Endodermal cell (in vitro differentiated cells): ENCODE measurements at regions not wholly inside any gene's neighbourhood (a gene's known extent, or its start where the extent isn't known, plus 50 kb on each side); places are given as distances from the start of the nearest gene placed in this dataset.
A peak's percentile ranks its signal among the peaks of the same experiment; 100 is the strongest.
"Not testable (repeated sequence)": the region's sequence is repeated elsewhere in the genome, so short reads cannot be mapped to it uniquely, and the experiment has no call there.

ENCODE experiments used
- DNase-seq: peaks from one replicate; pipeline ENCODE4 v3.0.0-alpha.2; 2017
- H3K27ac ChIP-seq: 2 replicates; pipeline ENCODE4 v1.5.1; 2013; ENCODE audit warnings: mild to moderate bottlenecking, low read depth, low read length, moderate library complexity
- H3K27me3 ChIP-seq: 2 replicates; pipeline ENCODE4 v1.6.1; 2013; ENCODE audit warnings: mild to moderate bottlenecking, low read length, moderate library complexity; ENCODE audit not compliant: insufficient read depth, control insufficient read depth, poor library complexity, severe bottlenecking
- H3K36me3 ChIP-seq: 2 replicates; pipeline ENCODE4 v1.7.0; 2013; ENCODE audit warnings: mild to moderate bottlenecking, low read length, moderate library complexity; ENCODE audit not compliant: control insufficient read depth, insufficient read depth
- H3K4me1 ChIP-seq: one replicate; pipeline ENCODE4 v1.7.0; 2013; ENCODE audit warnings: low read length; ENCODE audit not compliant: control insufficient read depth, insufficient read depth
- H3K4me3 ChIP-seq: 2 replicates; pipeline ENCODE4 v1.5.1; 2013; ENCODE audit warnings: mild to moderate bottlenecking, low read length, moderate library complexity
- H3K9ac ChIP-seq: 2 replicates; pipeline ENCODE4 v1.6.1; 2013; ENCODE audit warnings: mild to moderate bottlenecking, low read length, moderate library complexity; ENCODE audit not compliant: poor library complexity, severe bottlenecking; ENCODE audit errors: extremely low read depth
- H3K9me3 ChIP-seq: 2 replicates; pipeline ENCODE4 v1.6.1; 2013; ENCODE audit warnings: mild to moderate bottlenecking, low read length, moderate library complexity; ENCODE audit not compliant: control insufficient read depth
- H3K27ac Mint-ChIP-seq: 2 replicates; pipeline ENCODE4 v1.8.0; 2020; ENCODE audit warnings: mixed read lengths
- H3K27me3 Mint-ChIP-seq: 2 replicates; pipeline ENCODE4 v1.8.0; 2021; ENCODE audit warnings: mild to moderate bottlenecking, mixed read lengths; ENCODE audit not compliant: insufficient read depth
- H3K36me3 Mint-ChIP-seq: 2 replicates; pipeline ENCODE4 v1.8.0; 2020; ENCODE audit warnings: low read depth, mixed read lengths
- H3K4me1 Mint-ChIP-seq: 2 replicates; pipeline ENCODE4 v1.8.0; 2020; ENCODE audit warnings: mixed read lengths
- H3K4me3 Mint-ChIP-seq: 2 replicates; pipeline ENCODE4 v1.8.0; 2020; ENCODE audit warnings: mild to moderate bottlenecking, moderate library complexity, mixed read lengths
- H3K9me3 Mint-ChIP-seq: 2 replicates; pipeline ENCODE4 v1.8.0; 2020; ENCODE audit warnings: mild to moderate bottlenecking, mixed read lengths
- WGBS, 2 experiments: methylation state at CpG; one replicate each; pipeline versions ENCODE4 v1.1.5 to v1.1.7; 2013; ENCODE audit warnings: missing lambda C conversion rate in 2 of 2, mixed read lengths in 1 of 2; ENCODE audit not compliant: insufficient coverage in 1 of 2, insufficient read length in 1 of 2; 5-methylcytosine and 5-hydroxymethylcytosine counted together
- TF ChIP-seq, protein P1 (sequence below): fragments of 200-600 bp; sonication (generic); conservative IDR thresholded peaks from 2 replicates; pipeline ENCODE4 v1.5.0; 2021; ENCODE audit warnings: antibody characterized with exemption, mild to moderate bottlenecking

DNA sequence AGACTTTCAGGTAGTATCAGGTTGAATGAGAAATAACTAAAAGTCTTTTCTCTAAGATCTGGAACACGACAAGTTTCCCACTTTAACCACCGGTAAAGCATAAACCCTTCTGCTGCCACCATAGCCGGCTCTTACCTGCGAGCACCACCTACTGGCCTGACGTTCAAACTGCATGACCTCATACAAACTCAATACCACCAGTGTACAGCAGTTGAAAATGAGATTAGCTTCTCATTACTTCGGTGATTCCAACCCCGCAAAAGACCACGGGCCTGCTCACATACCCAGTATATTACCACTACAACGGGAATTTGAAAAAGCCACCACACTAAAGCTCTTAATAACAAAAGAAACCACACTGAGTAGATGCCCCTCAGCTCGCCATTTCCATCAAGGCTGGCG lies 1238.6 kb downstream of the TMEM121 start:
- not testable (repeated sequence) for H3K27me3 ChIP-seq, H3K27me3 Mint-ChIP-seq, DNase-seq, H3K36me3 Mint-ChIP-seq, H3K4me1 Mint-ChIP-seq, H3K4me3 ChIP-seq, H3K9ac ChIP-seq, H3K27ac Mint-ChIP-seq, H3K27ac ChIP-seq, H3K36me3 ChIP-seq, H3K4me3 Mint-ChIP-seq, H3K4me1 ChIP-seq
- peaks cover 11% of the 10 kb centered on the region for H3K9me3 ChIP-seq
- H3K9me3 Mint-ChIP-seq: peaks cover 41% of the 10 kb centered on the region
- 66% methylated on average over 9 of the region's 11 CpGs; no CpG with 5 or more reads in 1 of the 2 experiments for WGBS, 2 experiments
- TF ChIP-seq, protein P1, sequence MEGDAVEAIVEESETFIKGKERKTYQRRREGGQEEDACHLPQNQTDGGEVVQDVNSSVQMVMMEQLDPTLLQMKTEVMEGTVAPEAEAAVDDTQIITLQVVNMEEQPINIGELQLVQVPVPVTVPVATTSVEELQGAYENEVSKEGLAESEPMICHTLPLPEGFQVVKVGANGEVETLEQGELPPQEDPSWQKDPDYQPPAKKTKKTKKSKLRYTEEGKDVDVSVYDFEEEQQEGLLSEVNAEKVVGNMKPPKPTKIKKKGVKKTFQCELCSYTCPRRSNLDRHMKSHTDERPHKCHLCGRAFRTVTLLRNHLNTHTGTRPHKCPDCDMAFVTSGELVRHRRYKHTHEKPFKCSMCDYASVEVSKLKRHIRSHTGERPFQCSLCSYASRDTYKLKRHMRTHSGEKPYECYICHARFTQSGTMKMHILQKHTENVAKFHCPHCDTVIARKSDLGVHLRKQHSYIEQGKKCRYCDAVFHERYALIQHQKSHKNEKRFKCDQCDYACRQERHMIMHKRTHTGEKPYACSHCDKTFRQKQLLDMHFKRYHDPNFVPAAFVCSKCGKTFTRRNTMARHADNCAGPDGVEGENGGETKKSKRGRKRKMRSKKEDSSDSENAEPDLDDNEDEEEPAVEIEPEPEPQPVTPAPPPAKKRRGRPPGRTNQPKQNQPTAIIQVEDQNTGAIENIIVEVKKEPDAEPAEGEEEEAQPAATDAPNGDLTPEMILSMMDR: peak; percentile 55

DNA sequence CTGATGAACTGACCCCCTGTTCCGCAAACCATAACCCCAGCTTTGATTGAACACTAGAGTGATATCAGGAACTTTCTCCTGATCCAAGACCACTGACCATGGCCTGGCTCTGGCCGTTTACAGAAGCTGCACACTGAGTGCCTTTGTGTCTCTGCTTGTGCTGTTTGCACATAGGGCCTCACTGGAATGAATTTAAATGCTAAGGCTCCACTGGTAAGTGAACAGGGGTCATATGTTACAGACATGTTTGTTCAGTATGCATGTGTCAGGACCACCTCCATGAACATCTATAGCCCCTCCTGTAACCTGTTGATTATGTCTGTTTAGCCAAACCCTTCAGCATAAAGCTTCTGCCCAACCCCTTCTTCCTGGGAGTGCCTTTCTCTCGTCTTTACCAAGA lies 1239.8 kb downstream of the TMEM121 start:
- peaks cover 46% of the 10 kb centered on the region for H3K9me3 Mint-ChIP-seq
- H3K27me3 Mint-ChIP-seq: no peaks in the 10 kb centered on the region
- H3K4me1 ChIP-seq: no peaks in the 10 kb centered on the region
- H3K9me3 ChIP-seq: peaks cover 13% of the 10 kb centered on the region
- H3K4me1 Mint-ChIP-seq: no peaks in the 10 kb centered on the region
- no peak overlapping the region for H3K27ac ChIP-seq
- no peaks in the 10 kb centered on the region for H3K36me3 Mint-ChIP-seq
- no peak overlapping the region for H3K4me3 ChIP-seq
- TF ChIP-seq, protein P1: no peak
- H3K36me3 ChIP-seq: no peaks in the 10 kb centered on the region
- DNase-seq: no peak
- no peak overlapping the region for H3K9ac ChIP-seq
- H3K4me3 Mint-ChIP-seq: no peak overlapping the region
- no peaks in the 10 kb centered on the region for H3K27me3 ChIP-seq
- 49 to 67% methylated on average over 1 to 2 of the region's 3 CpGs for WGBS, 2 experiments
- no peak overlapping the region for H3K27ac Mint-ChIP-seq

DNA sequence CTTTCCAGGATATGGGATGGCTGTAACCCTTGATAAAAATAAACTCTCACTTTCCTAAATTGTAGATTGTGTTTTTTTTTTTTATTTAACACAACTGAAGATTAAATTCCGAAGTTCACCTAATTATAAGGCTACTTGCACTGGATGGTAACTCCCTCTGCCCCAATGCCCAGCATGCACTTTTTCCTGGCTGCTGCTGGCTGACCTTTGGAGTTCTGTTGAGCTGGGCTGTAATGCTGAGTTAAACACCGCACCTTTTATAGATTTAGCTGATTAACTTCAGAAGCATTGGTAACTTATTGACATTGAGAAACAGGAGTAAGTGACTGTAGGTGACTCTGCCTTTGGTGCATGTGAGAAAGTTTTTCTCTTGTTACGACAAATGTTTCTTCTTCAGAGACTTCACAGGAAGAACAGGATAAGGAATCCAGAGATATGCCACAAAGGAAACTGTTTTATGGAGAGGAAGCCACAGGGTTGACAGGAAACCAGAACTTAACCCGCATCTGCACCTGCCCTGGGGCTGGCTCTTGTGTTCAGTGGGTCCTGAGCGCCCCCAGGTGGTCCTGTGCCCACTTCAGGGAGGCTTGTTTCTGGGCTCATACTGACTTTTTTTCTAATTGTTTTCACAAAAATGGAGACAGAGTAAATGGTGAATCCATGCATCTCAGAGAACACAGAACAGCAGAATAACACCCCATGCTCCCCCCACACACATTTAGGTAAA lies 1240.3 kb downstream of the TMEM121 start:
- not testable (repeated sequence) for H3K4me1 ChIP-seq, H3K27me3 ChIP-seq

DNA sequence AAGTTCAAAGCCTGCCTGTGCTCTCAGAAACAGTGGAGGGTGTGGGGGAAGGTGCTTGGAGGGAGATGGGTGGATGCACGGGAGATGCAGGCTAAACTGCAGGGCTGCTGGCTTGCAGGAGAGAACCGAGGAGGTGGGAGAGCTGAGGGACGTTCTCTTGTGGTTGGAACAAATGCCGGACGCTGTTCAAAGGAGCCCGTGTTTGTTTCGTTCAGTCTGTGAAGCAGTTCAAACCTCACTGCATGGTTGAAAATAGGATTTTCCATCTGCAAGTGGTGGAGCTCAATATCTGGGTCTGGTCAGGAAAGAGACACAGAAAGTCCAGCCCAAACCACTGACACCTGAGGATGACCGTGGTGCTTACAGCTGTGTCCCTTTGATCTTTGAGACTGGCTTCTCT lies 1241.8 kb downstream of the TMEM121 start:
- not testable (repeated sequence) for H3K4me3 ChIP-seq, H3K27me3 Mint-ChIP-seq, H3K9ac ChIP-seq, H3K4me1 ChIP-seq, H3K27ac Mint-ChIP-seq, H3K27me3 ChIP-seq, H3K27ac ChIP-seq, H3K4me1 Mint-ChIP-seq, H3K36me3 ChIP-seq, H3K4me3 Mint-ChIP-seq, H3K36me3 Mint-ChIP-seq, DNase-seq
- peaks cover 15% of the 10 kb centered on the region for H3K9me3 ChIP-seq
- H3K9me3 Mint-ChIP-seq: peaks cover 58% of the 10 kb centered on the region
- 57 to 61% methylated on average over 6 to 7 of the region's 8 CpGs for WGBS, 2 experiments

More for the DNA sequence above, 1240.3 kb downstream of the TMEM121 start:
- not testable (repeated sequence) for DNase-seq, H3K27ac ChIP-seq, H3K4me3 Mint-ChIP-seq, H3K27me3 Mint-ChIP-seq, H3K4me1 Mint-ChIP-seq, H3K4me3 ChIP-seq, H3K36me3 ChIP-seq, H3K27ac Mint-ChIP-seq, H3K9ac ChIP-seq, H3K36me3 Mint-ChIP-seq
- H3K9me3 ChIP-seq: peaks cover 13% of the 10 kb centered on the region
- peaks cover 50% of the 10 kb centered on the region for H3K9me3 Mint-ChIP-seq
- WGBS, 2 experiments: 20 to 42% methylated on average over 1 to 4 of the region's 5 CpGs

DNA sequence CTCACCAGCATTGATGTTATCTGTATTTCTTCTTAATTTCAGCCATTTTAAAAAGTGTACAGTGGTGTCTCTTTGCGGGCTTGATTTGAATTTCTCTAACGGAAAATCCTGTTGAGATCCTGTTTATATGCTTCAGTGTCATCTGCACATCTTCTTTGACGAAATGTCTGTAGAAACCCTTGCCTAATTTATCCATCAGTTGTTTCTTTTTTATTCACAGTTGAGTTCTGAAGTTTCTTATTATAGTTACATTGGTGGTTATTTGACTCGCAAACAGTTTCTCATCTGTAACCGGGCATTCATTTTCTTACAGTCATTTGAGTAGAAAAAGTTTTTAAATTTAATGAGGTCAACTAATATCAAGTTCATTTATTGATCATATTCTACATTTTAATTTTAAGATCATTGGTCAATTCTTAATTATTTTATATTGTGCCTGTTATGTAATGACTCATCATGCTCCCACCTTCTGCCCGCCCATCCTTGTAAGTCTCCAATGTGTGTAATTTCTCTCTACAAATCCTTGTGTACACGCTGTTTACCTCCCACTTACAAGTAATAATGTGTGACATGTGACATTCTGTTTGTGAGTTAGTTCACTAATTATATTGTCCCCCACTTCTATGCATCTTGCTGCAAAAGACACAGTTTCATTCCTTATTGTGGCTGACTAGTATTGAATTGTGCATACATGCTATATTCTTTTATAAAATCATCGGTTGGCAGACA lies 1242.8 kb downstream of the TMEM121 start:
- WGBS, 2 experiments: 70 to 78% methylated on average over 3 to 4 of the region's 8 CpGs
- not testable (repeated sequence) for H3K36me3 ChIP-seq, H3K27me3 Mint-ChIP-seq, H3K4me3 Mint-ChIP-seq, H3K4me3 ChIP-seq, H3K27ac Mint-ChIP-seq, H3K9ac ChIP-seq, DNase-seq, H3K27me3 ChIP-seq, H3K27ac ChIP-seq, H3K4me1 ChIP-seq, H3K4me1 Mint-ChIP-seq, H3K36me3 Mint-ChIP-seq
- H3K9me3 ChIP-seq: peaks cover 19% of the 10 kb centered on the region
- peaks cover 64% of the 10 kb centered on the region for H3K9me3 Mint-ChIP-seq
